Lung (tissue), 11 donors: ENCODE measurements at regions not wholly inside any gene's neighbourhood (a gene's known extent, or its start where the extent isn't known, plus 50 kb on each side); places are given as distances from the start of the nearest gene placed in this dataset.

Source experiments
- ATAC-seq: fragments of 200-7000 bp; cut with Tn5 transposase; one replicate; pipeline ENCODE4 v1.9.1; 2020; ENCODE audit warnings: moderate number of reproducible peaks; ENCODE audit not compliant: insufficient read depth, low FRiP score
- DNase-seq, 3 donors: peaks; one replicate each; pipeline ENCODE4 v3.0.0-alpha.2; 2013 to 2017
- H3K27ac ChIP-seq, 2 donors: one replicate each; pipeline ENCODE4 v1.5.1; 2013; ENCODE audit warnings: mild to moderate bottlenecking in 2 of 2, moderate library complexity in 2 of 2, control low read depth in 1 of 2, inconsistent platforms in 1 of 2, low read depth in 1 of 2, low read length in 1 of 2
- H3K27me3 ChIP-seq, 3 donors: one replicate each; pipeline ENCODE4 v1.5.1; 2013; ENCODE audit warnings: low read length in 2 of 3; ENCODE audit not compliant: control insufficient read depth in 3 of 3, insufficient read depth in 3 of 3
- H3K36me3 ChIP-seq, 4 donors: one replicate each; pipeline ENCODE4 v1.5.1; 2013; ENCODE audit warnings: low read length in 4 of 4, mild to moderate bottlenecking in 1 of 4, moderate library complexity in 1 of 4; ENCODE audit not compliant: control insufficient read depth in 4 of 4, insufficient read depth in 4 of 4
- H3K4me1 ChIP-seq, 5 donors: one replicate each; pipeline ENCODE4 v1.5.1; 2013; ENCODE audit warnings: low read length in 5 of 5, mild to moderate bottlenecking in 2 of 5, moderate library complexity in 1 of 5; ENCODE audit not compliant: control insufficient read depth in 5 of 5, insufficient read depth in 5 of 5
- H3K4me3 ChIP-seq: one replicate; pipeline ENCODE4 v1.5.1; 2013; ENCODE audit warnings: mild to moderate bottlenecking, control low read depth, moderate library complexity
- H3K9ac ChIP-seq, 2 donors: one replicate each; pipeline ENCODE4 v1.5.1; 2013; ENCODE audit warnings: low read length in 2 of 2, control low read depth in 1 of 2; ENCODE audit not compliant: insufficient read depth in 1 of 2
- H3K9me3 ChIP-seq, 4 donors: one replicate each; pipeline ENCODE4 v1.5.1; 2013; ENCODE audit warnings: low read length in 3 of 4, mild to moderate bottlenecking in 1 of 4, moderate library complexity in 1 of 4; ENCODE audit not compliant: control insufficient read depth in 4 of 4, insufficient read depth in 3 of 4
- CTCF ChIP-seq: IDR thresholded peaks from 2 replicates; pipeline ENCODE4 v1.5.1; 2012; ENCODE audit warnings: mild to moderate bottlenecking; ENCODE audit errors: control extremely low read depth, extremely low read depth
- WGBS, 2 donors: extraction: QIAGEN DNeasy Blood & Tissue Kit; methylation state at CpG; one replicate each; pipeline ENCODE4 v1.1.7; 2013; 5-methylcytosine and 5-hydroxymethylcytosine counted together
- donor health status: control.
- donor health status: control.
- donor health status: Bipolar disorder and iron deficiency.
- donor health status: healthy.
- donor health status: DM: yes; HTN: yes; CAD: no.

- Histone ChIP-seq H3K27me3 (no peaks in the 10 kb centered on the region), H3K4me3 (no peak overlapping the region), H3K9me3 (peaks cover 0 to 2% (median 0%) of the 10 kb centered on the region in 4 donors), H3K27ac (no peak overlapping the region), H3K4me1 (peaks cover 0 to 9% (median 0%) of the 10 kb centered on the region in 5 donors), H3K9ac (no peak overlapping the region), H3K36me3 (no peaks in the 10 kb centered on the region)
- no peak for TF ChIP-seq CTCF
- DNase-seq: no peak
- ATAC-seq: no peak
- WGBS, 2 donors: 87 to 94% methylated on average over 1 of the region's 1 CpG
Observed at GRCh38 chr10:91009121-91009520, 88.2 kb upstream of the ANKRD1 start.

DNA sequence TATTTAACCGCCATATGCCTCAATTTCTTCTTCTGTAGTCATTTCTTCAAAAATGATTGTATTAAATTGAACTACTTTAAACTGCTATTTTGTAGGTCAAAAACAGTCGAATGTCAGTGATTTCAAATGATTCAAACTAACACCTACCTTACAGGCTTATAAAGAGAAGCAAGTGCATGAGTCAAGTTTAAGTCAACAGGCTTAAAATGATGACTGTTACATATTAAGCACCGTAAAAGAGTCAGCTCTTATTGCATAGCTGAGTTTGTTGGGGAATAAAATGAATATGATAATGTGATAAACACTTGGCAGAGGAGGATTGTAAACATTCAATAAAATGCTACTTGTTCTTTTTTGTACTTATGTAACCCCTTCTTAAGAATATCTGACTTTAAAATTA, 90.1 kb upstream of the ANKRD1 start:
- Histone ChIP-seq H3K27ac (no peak overlapping the region), H3K9ac (no peak overlapping the region), H3K36me3 (no peaks in the 10 kb centered on the region), H3K27me3 (no peaks in the 10 kb centered on the region), H3K4me1 (peaks cover 0 to 9% (median 0%) of the 10 kb centered on the region in 5 donors), H3K9me3 (peaks cover 0 to 2% (median 0%) of the 10 kb centered on the region in 4 donors), H3K4me3 (no peak overlapping the region)
- DNase-seq (no peak), ATAC-seq (no peak)
- TF ChIP-seq CTCF: no peak
- WGBS, 2 donors: 86 to 90% methylated on average over 3 of the region's 3 CpGs

GRCh38 chr10:91012502-91012901, 91.6 kb upstream of the ANKRD1 start:
- no peak overlapping the region for H3K27ac ChIP-seq
- no peak for TF ChIP-seq CTCF
- H3K27me3 ChIP-seq: no peaks in the 10 kb centered on the region
- no peak for ATAC-seq
- WGBS, 2 donors: 90 to 91% methylated on average over 4 of the region's 4 CpGs
- peaks cover 0 to 4% (median 0%) of the 10 kb centered on the region in 5 donors for H3K4me1 ChIP-seq
- no peak overlapping the region for H3K4me3 ChIP-seq
- H3K9me3 ChIP-seq: peaks cover 0 to 2% (median 0%) of the 10 kb centered on the region in 4 donors
- H3K36me3 ChIP-seq: no peaks in the 10 kb centered on the region
- H3K9ac ChIP-seq: no peak overlapping the region
- DNase-seq: no peak

GRCh38 chr10:91013985-91014384, 93.1 kb upstream of the ANKRD1 start:
- DNase-seq (no peak), ATAC-seq (no peak)
- Histone ChIP-seq H3K9me3 (peaks cover 0 to 2% (median 0%) of the 10 kb centered on the region in 4 donors), H3K27ac (no peak overlapping the region), H3K9ac (no peak overlapping the region), H3K4me3 (no peak overlapping the region), H3K36me3 (no peaks in the 10 kb centered on the region), H3K4me1 (peaks cover 0 to 4% (median 0%) of the 10 kb centered on the region in 5 donors), H3K27me3 (no peaks in the 10 kb centered on the region)
- TF ChIP-seq CTCF: no peak
- WGBS, 2 donors: 51 to 61% methylated on average over 1 of the region's 1 CpG
